Esophagus squamous epithelium (tissue), 5 donors: ENCODE measurements at regions not wholly inside any gene's neighbourhood (a gene's known extent, or its start where the extent isn't known, plus 50 kb on each side); places are given as distances from the start of the nearest gene placed in this dataset.
A peak's percentile ranks its signal among the peaks of the same experiment; 100 is the strongest.

Experiments
- DNase-seq: peaks from one replicate; lab custom pipeline; 2025; lab: John Stamatoyannopoulos, UW
- H3K27ac ChIP-seq, 4 donors: fragments of 200-600 bp; sonication (generic); one replicate each; pipeline ENCODE4 v1.5.1; 2016 to 2019; ENCODE audit warnings: mild to moderate bottlenecking in 1 of 4
- H3K27me3 ChIP-seq, 4 donors: fragments of 200-600 bp; sonication (generic); 1 replicate in 3 of 4; 2 replicates in 1 of 4; pipeline versions ENCODE4 v1.5.1 to v1.6.0; 2017 to 2021; ENCODE audit warnings: antibody characterized with exemption in 1 of 4
- H3K36me3 ChIP-seq, 3 donors: fragments of 200-600 bp; sonication (generic); one replicate each; pipeline ENCODE4 v1.5.1; 2016 to 2019
- H3K4me1 ChIP-seq, 3 donors: fragments of 200-600 bp; sonication (generic); one replicate each; pipeline ENCODE4 v1.5.1; 2017 to 2019
- H3K4me3 ChIP-seq, 4 donors: fragments of 200-600 bp; sonication (generic); 1 replicate in 3 of 4; 2 replicates in 1 of 4; pipeline ENCODE4 v1.5.1; 2016 to 2019; ENCODE audit warnings: mild to moderate bottlenecking in 2 of 4, moderate library complexity in 1 of 4
- H3K9me3 ChIP-seq, 3 donors: fragments of 200-600 bp; sonication (generic); one replicate each; pipeline ENCODE4 v1.5.1; 2016 to 2019
- CTCF ChIP-seq, 6 experiments: fragments of 450-650 bp in 4 of 6; fragments of 200-600 bp in 2 of 6; sonication (generic) in 2 of 6; IDR thresholded peaks; one replicate each; pipeline ENCODE4 v1.5.1; 2016 to 2019; ENCODE audit warnings: antibody characterized with exemption in 6 of 6, mild to moderate bottlenecking in 4 of 6, moderate library complexity in 4 of 6
- POLR2A ChIP-seq, 4 donors: fragments of 450-650 bp; IDR thresholded peaks; one replicate each; pipeline ENCODE4 v1.6.1; 2017; ENCODE audit warnings: antibody characterized with exemption in 4 of 4, mild to moderate bottlenecking in 4 of 4, moderate library complexity in 3 of 4
- WGBS, 2 donors: methylation state at CpG; one replicate each; pipeline ENCODE4 v1.1.5; 2018; 5-methylcytosine and 5-hydroxymethylcytosine counted together
- intact Hi-C: fragments of 100-400 bp; cut with DNase I; formaldehyde crosslinking; loops from one replicate; pipeline ENCODE4 v1.15.0; 2022
- donor health status: DM: yes; HTN: yes; CAD: no.

DNA sequence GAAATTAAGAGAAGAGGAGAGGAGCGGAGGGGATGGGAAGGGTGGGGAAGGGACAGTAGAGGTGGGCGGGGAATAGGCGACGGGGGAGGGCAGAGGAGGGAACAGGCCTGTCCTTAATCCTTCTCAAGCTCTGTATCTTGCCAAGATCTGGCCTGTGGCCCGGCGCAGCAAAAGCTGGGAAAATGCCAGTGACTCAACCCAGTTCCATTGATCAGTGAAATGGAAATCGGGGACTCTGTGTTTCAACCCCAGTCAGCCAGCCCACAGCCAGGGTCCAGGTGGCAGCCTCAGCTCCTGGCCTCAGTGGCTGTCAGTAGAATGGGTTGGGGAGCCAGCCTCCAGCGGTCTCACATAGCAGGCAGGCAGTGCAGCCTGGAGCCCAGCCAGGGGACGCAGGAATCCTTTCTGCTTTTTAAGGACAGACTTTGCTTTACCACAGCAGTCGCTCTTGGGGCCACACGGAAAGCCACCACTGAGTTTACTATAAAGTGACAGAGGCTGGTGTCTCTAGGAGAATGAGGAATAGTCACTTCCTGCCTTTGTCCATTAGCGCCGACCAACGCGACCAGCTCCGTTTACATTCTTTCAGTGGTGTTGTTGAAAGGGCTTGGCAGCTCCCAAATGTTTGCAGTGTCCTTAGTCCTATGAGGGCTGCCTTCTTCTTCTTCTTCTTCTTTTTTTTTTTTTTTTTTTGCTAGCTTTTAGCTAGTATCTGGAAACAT, 128.0 kb downstream of the RIN2 start:
- 16 to 18% methylated on average over 14 of the region's 16 CpGs for WGBS, 2 donors
- no peaks in the 10 kb centered on the region for H3K9me3 ChIP-seq
- intact Hi-C loops, result loop anchor here (10.0 kb wide), 1 partner anchor 101 kb away; no protein-coding TSS in a partner anchor
- H3K4me3 ChIP-seq, result peak overlapping the region in 3 of 4 donors; percentile 23 to 58 (median 27)
- peaks cover 35 to 73% (median 51%) of the 10 kb centered on the region in 3 donors for H3K4me1 ChIP-seq
- DNase-seq, result no peak
- H3K36me3 ChIP-seq, result no peaks in the 10 kb centered on the region
- H3K27me3 ChIP-seq, result no peaks in the 10 kb centered on the region
- no peak for TF ChIP-seq POLR2A (IDR thresholded peaks at IDR 0.05)
- TF ChIP-seq CTCF (IDR thresholded peaks at IDR 0.05), result no peak
- H3K27ac ChIP-seq, result peak overlapping the region; percentile 76 to 94 (median 84)

- Histone ChIP-seq H3K27ac (peak overlapping the region; percentile 76 to 94 (median 84)), H3K4me1 (peaks cover 36 to 79% (median 55%) of the 10 kb centered on the region in 3 donors), H3K36me3 (no peaks in the 10 kb centered on the region), H3K4me3 (peak overlapping the region; percentile 0 to 58 (median 25)), H3K9me3 (no peaks in the 10 kb centered on the region), H3K27me3 (no peaks in the 10 kb centered on the region)
- TF ChIP-seq POLR2A (IDR thresholded peaks at IDR 0.05) (no peak), CTCF (IDR thresholded peaks at IDR 0.05) (peak in 1 of 6 experiments; percentile 6)
- intact Hi-C loops, result loop anchor here (10.0 kb wide), 1 partner anchor 102 kb away; no protein-coding TSS in a partner anchor
- 52 to 61% methylated on average over 8 of the region's 8 CpGs for WGBS, 2 donors
- no peak for DNase-seq
Measured at GRCh38 chr20:19886661-19887288, 128.7 kb downstream of the RIN2 start.

- Histone ChIP-seq H3K4me3 (peak overlapping the region in 2 of 4 donors; percentile 27 to 58), H3K27ac (peak overlapping the region; percentile 76 to 94 (median 84)), H3K27me3 (no peaks in the 10 kb centered on the region), H3K9me3 (no peaks in the 10 kb centered on the region), H3K4me1 (peaks cover 36 to 80% (median 55%) of the 10 kb centered on the region in 3 donors), H3K36me3 (peaks cover 0 to 6% (median 0%) of the 10 kb centered on the region in 3 donors)
- no peak for DNase-seq
- 19 to 33% methylated on average over 4 to 7 of the region's 7 CpGs for WGBS, 2 donors
- intact Hi-C loops, result loop anchor here (10.0 kb wide), 1 partner anchor 103 kb away; no protein-coding TSS in a partner anchor
- TF ChIP-seq CTCF (IDR thresholded peaks at IDR 0.05) (no peak), POLR2A (IDR thresholded peaks at IDR 0.05) (no peak)
Measured at GRCh38 chr20:19887556-19888268, 129.4 kb upstream of the NAA20 start.

- Histone ChIP-seq H3K4me3 (peak overlapping the region in 2 of 4 donors; percentile 27 to 58), H3K27me3 (no peaks in the 10 kb centered on the region), H3K9me3 (no peaks in the 10 kb centered on the region), H3K27ac (peak overlapping the region; percentile 52 to 94 (median 84)), H3K4me1 (peaks cover 36 to 80% (median 55%) of the 10 kb centered on the region in 3 donors), H3K36me3 (peaks cover 0 to 12% (median 0%) of the 10 kb centered on the region in 3 donors)
- no peak for DNase-seq
- 27 to 29% methylated on average over 8 of the region's 8 CpGs for WGBS, 2 donors
- TF ChIP-seq POLR2A (IDR thresholded peaks at IDR 0.05), result no peak
- no peak for TF ChIP-seq CTCF (IDR thresholded peaks at IDR 0.05)
- intact Hi-C loops, result loop anchor here (10.0 kb wide), 1 partner anchor 103 kb away; no protein-coding TSS in a partner anchor
Measured at GRCh38 chr20:19888269-19888671, 128.9 kb upstream of the NAA20 start.
